ENCODE measurements at regions not wholly inside any gene's neighbourhood (a gene's known extent, or its start where the extent isn't known, plus 50 kb on each side); places are given as distances from the start of the nearest gene placed in this dataset.

GRCh38 chr2:198242093-198242492 lies 437.7 kb downstream of the PLCL1 start:
- 50% methylated on average over 3 of the region's 3 CpGs for WGBS (ENCODE audit: insufficient coverage, low coverage, low lambda C conversion rate, missing lambda C conversion rate)
- Histone ChIP-seq H3K4me1 (no peaks in the 10 kb centered on the region), H3K36me3 (no peaks in the 10 kb centered on the region), H3K9me3 (no peaks in the 10 kb centered on the region), H3K4me3 (no peak overlapping the region), H3K27ac (no peak overlapping the region), H3K27me3 (no peaks in the 10 kb centered on the region)
- DNase-seq, result no peak
- ATAC-seq, result no peak
- TF ChIP-seq CTCF (IDR thresholded peaks at IDR 0.05) (no peak), POLR2A (IDR thresholded peaks at IDR 0.05) (no peak)
- intact Hi-C loops (cut with DNase I), result no loop called here

- no peak for DNase-seq
- TF ChIP-seq POLR2A (IDR thresholded peaks at IDR 0.05) (no peak), CTCF (IDR thresholded peaks at IDR 0.05) (no peak)
- H3K9me3 ChIP-seq, result no peaks in the 10 kb centered on the region
- no peak overlapping the region for H3K27ac ChIP-seq
- H3K36me3 ChIP-seq, result no peaks in the 10 kb centered on the region
- no peaks in the 10 kb centered on the region for H3K4me1 ChIP-seq
- intact Hi-C loops (cut with DNase I), result no loop called here
- ATAC-seq, result no peak
- H3K27me3 ChIP-seq, result no peaks in the 10 kb centered on the region
- no peak overlapping the region for H3K4me3 ChIP-seq
Observed at GRCh38 chr2:198238429-198238828, 434.0 kb downstream of the PLCL1 start.

- DNase-seq (no peak), ATAC-seq (no peak)
- no peaks in the 10 kb centered on the region for H3K9me3 ChIP-seq
- intact Hi-C loops (cut with DNase I), result no loop called here
- TF ChIP-seq POLR2A (IDR thresholded peaks at IDR 0.05), result no peak
- no peak for TF ChIP-seq CTCF (IDR thresholded peaks at IDR 0.05)
- no peak overlapping the region for H3K27ac ChIP-seq
- H3K4me3 ChIP-seq, result no peak overlapping the region
- H3K4me1 ChIP-seq, result no peaks in the 10 kb centered on the region
- no peaks in the 10 kb centered on the region for H3K27me3 ChIP-seq
- H3K36me3 ChIP-seq, result no peaks in the 10 kb centered on the region
Observed at GRCh38 chr2:198236338-198236737, 431.9 kb downstream of the PLCL1 start.

GRCh38 chr2:198232281-198232680 lies 427.9 kb downstream of the PLCL1 start:
- Histone ChIP-seq H3K27ac (no peak overlapping the region), H3K4me1 (no peaks in the 10 kb centered on the region), H3K4me3 (no peak overlapping the region), H3K36me3 (no peaks in the 10 kb centered on the region), H3K9me3 (no peaks in the 10 kb centered on the region), H3K27me3 (no peaks in the 10 kb centered on the region)
- DNase-seq (no peak), ATAC-seq (no peak)
- intact Hi-C loops (cut with DNase I), result no loop called here
- TF ChIP-seq POLR2A (IDR thresholded peaks at IDR 0.05), result no peak
- TF ChIP-seq CTCF (IDR thresholded peaks at IDR 0.05), result no peak
- 41% methylated on average over 4 of the region's 4 CpGs for WGBS (ENCODE audit: insufficient coverage, low coverage, low lambda C conversion rate, missing lambda C conversion rate)

- Histone ChIP-seq H3K36me3 (no peaks in the 10 kb centered on the region), H3K27me3 (no peaks in the 10 kb centered on the region), H3K4me1 (no peaks in the 10 kb centered on the region), H3K4me3 (no peak overlapping the region), H3K27ac (no peak overlapping the region), H3K9me3 (no peaks in the 10 kb centered on the region)
- TF ChIP-seq POLR2A (IDR thresholded peaks at IDR 0.05) (no peak), CTCF (IDR thresholded peaks at IDR 0.05) (no peak)
- DNase-seq (no peak), ATAC-seq (no peak)
- intact Hi-C loops (cut with DNase I), result no loop called here
- 67% methylated on average over 1 of the region's 1 CpG for WGBS (ENCODE audit: insufficient coverage, low coverage, low lambda C conversion rate, missing lambda C conversion rate)
Observed at GRCh38 chr2:198231562-198231961, 427.2 kb downstream of the PLCL1 start.
